ENCODE measurements at regions not wholly inside any gene's neighbourhood (a gene's known extent, or its start where the extent isn't known, plus 50 kb on each side); places are given as distances from the start of the nearest gene placed in this dataset.
A peak's percentile ranks its signal among the peaks of the same experiment; 100 is the strongest.

DNA sequence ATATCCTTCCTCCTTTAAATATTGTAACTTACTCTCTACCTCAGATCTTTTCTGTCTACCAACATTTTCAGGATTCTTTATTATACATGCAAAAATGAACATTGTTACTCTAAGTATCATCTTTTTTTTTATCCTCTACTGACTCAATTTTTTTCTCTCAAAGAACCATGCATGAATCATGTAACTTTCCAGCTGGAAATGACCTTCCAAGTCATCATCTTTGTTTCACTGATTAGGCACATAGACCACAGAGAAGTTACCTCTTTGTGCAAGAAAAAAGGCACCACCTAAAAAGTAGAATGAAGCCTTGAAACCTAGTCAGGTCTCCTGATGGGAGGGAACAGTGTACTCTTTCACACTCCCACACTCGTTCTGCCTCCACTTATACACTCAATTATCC is 234.9 kb downstream of the HGF start:
- Mint-ChIP-seq H3K36me3 (ENCODE audit: low read depth, unreplicated experiment) (no peaks in the 10 kb centered on the region), H3K9me3 (ENCODE audit: unreplicated experiment) (peaks cover 6% of the 10 kb centered on the region), H3K27me3 (ENCODE audit: low read depth, unreplicated experiment) (no peaks in the 10 kb centered on the region), H3K4me1 (ENCODE audit: low read depth, unreplicated experiment) (peaks cover 2% of the 10 kb centered on the region), H3K27ac (ENCODE audit: unreplicated experiment) (no peak overlapping the region), H3K4me3 (ENCODE audit: unreplicated experiment) (no peak overlapping the region)
- no peaks in the 10 kb centered on the region for H4K20me1 ChIP-seq (ENCODE audit: insufficient read depth, low read length)
- no peaks in the 10 kb centered on the region for H3K27me3 ChIP-seq (ENCODE audit: insufficient read depth, low read length)
- H3K27ac ChIP-seq (ENCODE audit: low read depth, low read length): no peak overlapping the region
- H3K79me2 ChIP-seq (ENCODE audit: insufficient read depth, low read length): no peaks in the 10 kb centered on the region
- no peaks in the 10 kb centered on the region for H3K9me3 ChIP-seq (ENCODE audit: insufficient read depth, low read depth, low read length)
- H2AFZ ChIP-seq (ENCODE audit: low read depth, low read length): no peak overlapping the region
- H3K9ac ChIP-seq (ENCODE audit: low read length): no peak overlapping the region
- FAIRE-seq (no peak), DNase-seq (ENCODE audit: low read depth) (peak; percentile 20)
- no peak for TF ChIP-seq CTCF (IDR thresholded peaks at IDR 0.05; ENCODE audit: insufficient read depth, low read depth, low read length)
- no peak for TF ChIP-seq EZH2 (IDR thresholded peaks at IDR 0.05; ENCODE audit: insufficient read depth, low read length)
- H3K4me1 ChIP-seq (ENCODE audit: insufficient read depth, low read length): no peaks in the 10 kb centered on the region
- H3K36me3 ChIP-seq (ENCODE audit: insufficient read depth, low read length): no peaks in the 10 kb centered on the region
- H3K4me2 ChIP-seq (ENCODE audit: low read length): no peak overlapping the region
- H3K4me3 ChIP-seq (ENCODE audit: insufficient read depth, low read depth, low read length): no peak overlapping the region

GRCh38 chr7:81534446-81534845 is 235.4 kb downstream of the HGF start:
- H3K36me3 ChIP-seq (ENCODE audit: insufficient read depth, low read length): no peaks in the 10 kb centered on the region
- no peak for TF ChIP-seq EZH2 (IDR thresholded peaks at IDR 0.05; ENCODE audit: insufficient read depth, low read length)
- no peak for TF ChIP-seq CTCF (IDR thresholded peaks at IDR 0.05; ENCODE audit: insufficient read depth, low read depth, low read length)
- H3K9ac ChIP-seq (ENCODE audit: low read length): no peak overlapping the region
- Mint-ChIP-seq H3K4me1 (ENCODE audit: low read depth, unreplicated experiment) (peaks cover 2% of the 10 kb centered on the region), H3K36me3 (ENCODE audit: low read depth, unreplicated experiment) (no peaks in the 10 kb centered on the region), H3K27ac (ENCODE audit: unreplicated experiment) (no peak overlapping the region), H3K4me3 (ENCODE audit: unreplicated experiment) (no peak overlapping the region), H3K9me3 (ENCODE audit: unreplicated experiment) (peaks cover 6% of the 10 kb centered on the region), H3K27me3 (ENCODE audit: low read depth, unreplicated experiment) (no peaks in the 10 kb centered on the region)
- H3K27ac ChIP-seq (ENCODE audit: low read depth, low read length): no peak overlapping the region
- no peaks in the 10 kb centered on the region for H3K9me3 ChIP-seq (ENCODE audit: insufficient read depth, low read depth, low read length)
- H2AFZ ChIP-seq (ENCODE audit: low read depth, low read length): no peak overlapping the region
- DNase-seq (ENCODE audit: low read depth) (no peak), FAIRE-seq (no peak)
- H3K27me3 ChIP-seq (ENCODE audit: insufficient read depth, low read length): no peaks in the 10 kb centered on the region
- no peak overlapping the region for H3K4me3 ChIP-seq (ENCODE audit: insufficient read depth, low read depth, low read length)
- no peak overlapping the region for H3K4me2 ChIP-seq (ENCODE audit: low read length)
- no peaks in the 10 kb centered on the region for H3K4me1 ChIP-seq (ENCODE audit: insufficient read depth, low read length)
- no peaks in the 10 kb centered on the region for H4K20me1 ChIP-seq (ENCODE audit: insufficient read depth, low read length)
- no peaks in the 10 kb centered on the region for H3K79me2 ChIP-seq (ENCODE audit: insufficient read depth, low read length)

DNA sequence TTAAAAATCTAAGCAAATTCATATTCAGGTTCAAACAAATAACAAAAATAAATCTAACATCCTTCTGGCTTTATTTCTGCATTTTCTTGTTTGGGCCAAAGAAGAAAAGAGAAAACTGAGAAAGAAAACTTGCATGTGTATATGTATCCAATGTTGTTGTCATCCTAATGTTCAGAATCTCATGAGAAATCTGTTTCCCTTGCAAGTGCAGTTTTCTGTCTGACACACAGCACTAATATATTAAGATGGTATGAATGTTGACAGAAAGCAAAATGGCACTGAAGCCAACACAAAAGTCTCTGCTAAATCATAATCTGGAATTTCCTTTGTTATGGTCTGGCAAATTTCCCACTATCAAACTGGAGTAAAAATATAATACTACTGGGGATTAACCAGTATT is 235.9 kb downstream of the HGF start:
- Histone ChIP-seq H3K36me3 (ENCODE audit: insufficient read depth, low read length) (no peaks in the 10 kb centered on the region), H3K27ac (ENCODE audit: low read depth, low read length) (no peak overlapping the region), H3K4me3 (ENCODE audit: insufficient read depth, low read depth, low read length) (no peak overlapping the region), H3K27me3 (ENCODE audit: insufficient read depth, low read length) (no peaks in the 10 kb centered on the region), H4K20me1 (ENCODE audit: insufficient read depth, low read length) (no peaks in the 10 kb centered on the region), H3K4me1 (ENCODE audit: insufficient read depth, low read length) (no peaks in the 10 kb centered on the region), H3K9me3 (ENCODE audit: insufficient read depth, low read depth, low read length) (no peaks in the 10 kb centered on the region), H3K9ac (ENCODE audit: low read length) (no peak overlapping the region), H3K4me2 (ENCODE audit: low read length) (no peak overlapping the region), H3K79me2 (ENCODE audit: insufficient read depth, low read length) (no peaks in the 10 kb centered on the region), H2AFZ (ENCODE audit: low read depth, low read length) (no peak overlapping the region)
- Mint-ChIP-seq H3K36me3 (ENCODE audit: low read depth, unreplicated experiment) (no peaks in the 10 kb centered on the region), H3K27ac (ENCODE audit: unreplicated experiment) (no peak overlapping the region), H3K4me3 (ENCODE audit: unreplicated experiment) (no peak overlapping the region), H3K4me1 (ENCODE audit: low read depth, unreplicated experiment) (peaks cover 2% of the 10 kb centered on the region), H3K27me3 (ENCODE audit: low read depth, unreplicated experiment) (no peaks in the 10 kb centered on the region), H3K9me3 (ENCODE audit: unreplicated experiment) (peaks cover 6% of the 10 kb centered on the region)
- FAIRE-seq (no peak), DNase-seq (ENCODE audit: low read depth) (no peak)
- TF ChIP-seq CTCF (IDR thresholded peaks at IDR 0.05; ENCODE audit: insufficient read depth, low read depth, low read length) (no peak), EZH2 (IDR thresholded peaks at IDR 0.05; ENCODE audit: insufficient read depth, low read length) (no peak)

Measured in astrocyte (in vitro differentiated cells and primary cell).